ENCODE measurements at regions not wholly inside any gene's neighbourhood (a gene's known extent, or its start where the extent isn't known, plus 50 kb on each side); places are given as distances from the start of the nearest gene placed in this dataset.

DNA sequence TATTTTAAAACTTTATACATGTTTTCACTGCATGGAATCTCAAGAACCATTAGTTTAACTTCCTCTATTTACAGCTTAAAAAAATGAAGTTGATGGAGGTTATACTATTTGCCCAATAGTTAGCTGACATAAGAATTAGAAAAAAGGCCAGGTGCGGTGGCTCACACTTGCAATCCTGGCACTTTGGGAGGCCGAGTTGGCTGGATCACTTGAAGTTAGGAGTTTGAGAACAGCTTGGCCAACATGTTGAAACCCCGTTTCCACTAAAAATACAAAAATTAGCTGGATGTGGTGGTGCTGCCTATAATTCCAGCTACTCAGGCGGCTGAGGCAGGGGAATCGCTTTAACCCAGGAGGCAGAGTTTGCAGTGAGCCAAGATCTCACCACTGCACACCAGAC is 125.1 kb upstream of the CDH19 start:
- no peak overlapping the region for H3K4me3 ChIP-seq (ENCODE audit: low read length)
- DNase-seq (ENCODE audit: low read depth) = no peak
- TF ChIP-seq, protein P1, sequence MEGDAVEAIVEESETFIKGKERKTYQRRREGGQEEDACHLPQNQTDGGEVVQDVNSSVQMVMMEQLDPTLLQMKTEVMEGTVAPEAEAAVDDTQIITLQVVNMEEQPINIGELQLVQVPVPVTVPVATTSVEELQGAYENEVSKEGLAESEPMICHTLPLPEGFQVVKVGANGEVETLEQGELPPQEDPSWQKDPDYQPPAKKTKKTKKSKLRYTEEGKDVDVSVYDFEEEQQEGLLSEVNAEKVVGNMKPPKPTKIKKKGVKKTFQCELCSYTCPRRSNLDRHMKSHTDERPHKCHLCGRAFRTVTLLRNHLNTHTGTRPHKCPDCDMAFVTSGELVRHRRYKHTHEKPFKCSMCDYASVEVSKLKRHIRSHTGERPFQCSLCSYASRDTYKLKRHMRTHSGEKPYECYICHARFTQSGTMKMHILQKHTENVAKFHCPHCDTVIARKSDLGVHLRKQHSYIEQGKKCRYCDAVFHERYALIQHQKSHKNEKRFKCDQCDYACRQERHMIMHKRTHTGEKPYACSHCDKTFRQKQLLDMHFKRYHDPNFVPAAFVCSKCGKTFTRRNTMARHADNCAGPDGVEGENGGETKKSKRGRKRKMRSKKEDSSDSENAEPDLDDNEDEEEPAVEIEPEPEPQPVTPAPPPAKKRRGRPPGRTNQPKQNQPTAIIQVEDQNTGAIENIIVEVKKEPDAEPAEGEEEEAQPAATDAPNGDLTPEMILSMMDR (conservative IDR thresholded peaks at IDR 0.05; ENCODE audit: low read depth, low read length) = no peak

DNA sequence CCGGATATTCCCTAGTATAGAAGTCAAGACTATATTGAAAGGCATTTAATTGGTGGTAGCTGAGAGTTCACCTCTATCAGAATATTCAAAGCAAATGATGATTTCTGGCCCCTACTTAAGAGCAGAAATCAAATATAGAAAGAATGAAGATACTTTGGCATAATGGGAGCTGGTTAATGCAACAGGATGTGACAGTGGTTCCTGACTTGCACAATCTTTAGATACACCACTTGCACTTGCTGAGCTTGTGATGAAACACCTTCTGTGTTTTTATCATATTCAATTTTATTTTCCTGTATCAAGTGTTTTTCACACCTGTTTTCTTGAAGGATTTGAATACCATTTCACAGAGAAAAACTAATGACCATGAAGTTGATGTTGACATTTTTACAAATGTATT is 124.1 kb upstream of the CDH19 start:
- TF ChIP-seq, protein P1 (conservative IDR thresholded peaks at IDR 0.05; ENCODE audit: low read depth, low read length) = no peak
- H3K4me3 ChIP-seq (ENCODE audit: low read length) = no peak overlapping the region
- no peak for DNase-seq (ENCODE audit: low read depth)

DNA sequence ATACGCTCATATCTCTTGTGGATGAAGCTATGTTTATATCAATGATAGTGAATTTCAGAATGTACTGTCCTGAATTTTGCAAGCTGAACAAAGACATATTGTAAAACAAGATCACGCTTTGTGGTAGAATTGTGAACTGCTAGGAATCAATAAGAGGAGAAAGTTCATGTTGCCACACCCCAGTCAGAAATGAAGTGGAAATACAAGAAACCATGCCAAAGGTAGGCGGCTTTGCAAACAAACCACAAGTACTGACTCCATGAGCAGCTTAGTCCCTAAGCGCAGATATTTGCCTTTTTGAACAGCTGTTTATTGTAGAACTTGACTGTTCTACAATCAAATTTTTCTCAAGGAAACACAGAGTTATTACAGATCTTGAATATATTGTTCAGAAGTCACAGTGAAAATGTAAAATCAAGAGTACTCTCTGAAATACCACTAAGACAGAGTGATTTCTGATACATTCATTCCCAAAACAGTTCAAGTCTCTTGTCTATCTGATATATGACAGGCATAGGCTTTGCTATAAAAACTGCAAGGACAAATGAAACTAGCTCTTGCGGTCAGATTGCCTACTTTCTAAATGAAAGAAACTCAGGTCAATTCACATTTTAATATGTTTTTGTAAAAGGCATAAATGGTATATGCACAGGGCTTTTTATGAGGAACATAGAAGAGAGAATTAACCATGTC is 120.9 kb upstream of the CDH19 start:
- TF ChIP-seq, protein P1 (conservative IDR thresholded peaks at IDR 0.05; ENCODE audit: low read depth, low read length) = no peak
- no peak overlapping the region for H3K4me3 ChIP-seq (ENCODE audit: low read length)
- DNase-seq (ENCODE audit: low read depth) = peak; percentile 41

DNA sequence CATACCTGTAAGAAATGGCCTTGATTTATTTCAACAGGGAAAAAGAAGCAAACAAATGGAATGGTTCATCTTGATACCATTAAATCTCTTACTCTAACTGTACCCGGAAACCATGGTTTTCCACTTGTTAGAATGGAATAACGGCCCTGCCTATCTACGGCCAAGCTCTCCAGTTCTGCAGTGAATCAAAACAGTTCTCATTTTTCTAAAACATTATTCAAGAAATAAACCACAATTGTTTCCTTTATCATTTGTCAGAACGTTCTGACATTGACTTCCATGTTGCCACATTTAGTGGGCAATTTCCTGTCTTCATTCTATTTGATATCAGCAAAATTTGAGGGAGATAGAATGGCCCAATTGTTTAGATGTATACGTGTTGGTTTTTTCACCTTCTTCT is 118.8 kb upstream of the CDH19 start:
- no peak for DNase-seq (ENCODE audit: low read depth)
- TF ChIP-seq, protein P1 (conservative IDR thresholded peaks at IDR 0.05; ENCODE audit: low read depth, low read length) = no peak

DNA sequence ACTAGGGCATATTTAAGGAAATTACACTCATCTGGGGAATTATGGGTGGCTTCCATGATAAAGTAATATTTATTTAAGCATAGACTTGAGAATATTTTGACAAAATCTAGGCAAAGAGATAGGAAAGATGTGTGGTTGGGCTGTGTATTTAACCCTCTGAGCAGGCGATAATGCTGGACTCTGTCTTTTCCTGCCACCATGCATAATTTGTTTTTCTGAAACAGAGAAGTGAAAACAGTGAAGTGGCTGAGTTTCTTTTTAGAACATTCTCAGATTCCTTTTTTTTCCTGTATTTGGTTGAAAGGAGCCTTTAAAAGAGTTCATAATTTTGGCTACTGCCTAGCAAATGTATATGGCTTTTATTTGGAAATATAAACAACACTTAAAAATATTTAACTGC is 104.8 kb upstream of the CDH19 start:
- TF ChIP-seq, protein P1 (conservative IDR thresholded peaks at IDR 0.05; ENCODE audit: low read depth, low read length) = no peak
- no peak for DNase-seq (ENCODE audit: low read depth)
- H3K4me3 ChIP-seq (ENCODE audit: low read length) = no peak overlapping the region

More for the DNA sequence above, 118.8 kb upstream of the CDH19 start:
- no peak overlapping the region for H3K4me3 ChIP-seq (ENCODE audit: low read length)

DNA sequence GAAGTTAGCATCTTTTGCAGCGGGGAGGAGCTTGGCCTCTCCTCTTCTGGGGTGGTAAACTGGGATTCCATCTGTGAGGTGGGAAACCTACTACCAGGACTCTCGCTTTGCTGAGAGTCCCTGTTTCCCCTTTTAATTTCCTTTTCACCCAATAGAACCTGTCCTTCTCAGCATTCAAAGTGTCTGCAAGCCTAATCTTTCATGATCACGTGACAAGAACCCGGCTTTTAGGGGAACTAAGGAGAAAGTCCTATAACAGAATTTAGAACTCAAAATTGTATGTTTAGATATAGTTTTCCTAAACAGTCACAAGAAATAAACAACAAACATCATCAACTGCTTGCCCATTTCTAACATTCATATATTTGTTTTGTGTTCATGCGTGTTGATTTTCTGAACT is 103.6 kb upstream of the CDH19 start:
- no peak overlapping the region for H3K4me3 ChIP-seq (ENCODE audit: low read length)
- TF ChIP-seq, protein P1 (conservative IDR thresholded peaks at IDR 0.05; ENCODE audit: low read depth, low read length) = no peak
- no peak for DNase-seq (ENCODE audit: low read depth)

DNA sequence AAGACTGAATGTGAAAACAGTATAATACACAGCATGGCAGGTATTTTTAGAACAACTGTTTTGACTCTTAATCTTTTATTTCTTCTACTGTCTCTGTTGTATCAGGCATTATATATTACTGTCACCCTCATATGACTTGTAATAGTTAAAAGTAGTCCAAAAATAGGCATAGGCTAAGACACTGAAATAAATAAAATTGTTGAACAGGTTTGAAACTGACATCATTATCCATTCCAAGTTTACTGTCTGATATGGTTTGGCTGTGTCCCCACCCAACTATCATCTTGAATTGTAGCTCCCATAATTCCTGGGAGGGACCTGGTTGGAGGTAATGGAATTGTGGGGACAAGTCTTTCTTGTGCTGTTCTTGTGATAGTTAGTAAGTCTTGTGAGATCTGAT is 91.4 kb upstream of the CDH19 start:
- TF ChIP-seq, protein P1 (conservative IDR thresholded peaks at IDR 0.05; ENCODE audit: low read depth, low read length) = no peak
- DNase-seq (ENCODE audit: low read depth) = no peak
- H3K4me3 ChIP-seq (ENCODE audit: low read length) = no peak overlapping the region
